NCI-H1417 (cell line): ENCODE measurements at regions not wholly inside any gene's neighbourhood (a gene's known extent, or its start where the extent isn't known, plus 50 kb on each side); places are given as distances from the start of the nearest gene placed in this dataset.

Experiments
- DNase-seq, 3 experiments: peaks; one replicate each; lab custom pipeline; 2025; lab: John Stamatoyannopoulos, UW

GRCh38 chr3:77976079-77976478 is 936.2 kb downstream of the ROBO2 start:
- DNase-seq: no peak

- no peak for DNase-seq
Measured at GRCh38 chr3:78003090-78003489, 963.2 kb downstream of the ROBO2 start.

GRCh38 chr3:78004571-78004970 is 964.7 kb downstream of the ROBO2 start:
- no peak for DNase-seq

DNA sequence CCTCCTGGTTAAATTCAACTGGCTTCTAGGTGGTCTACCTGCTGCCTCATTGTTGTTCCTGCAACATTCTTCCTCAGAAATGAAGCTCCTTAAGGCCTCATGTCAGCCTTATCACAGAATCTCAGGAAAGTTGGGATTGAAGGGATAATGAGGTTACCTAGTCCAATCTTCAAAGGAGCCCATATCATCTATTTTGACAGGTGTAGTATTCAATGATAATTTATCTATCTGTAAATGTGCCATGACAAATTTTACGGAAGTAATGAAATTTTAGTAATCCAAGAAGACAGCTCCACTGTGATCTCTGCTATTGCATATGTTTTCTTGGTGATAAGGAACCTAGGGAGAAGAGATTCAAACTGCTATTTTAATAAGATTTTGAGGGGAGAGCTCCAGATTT is 973.8 kb downstream of the ROBO2 start:
- no peak for DNase-seq

- no peak for DNase-seq
Measured at GRCh38 chr3:78015856-78016255, 976.0 kb downstream of the ROBO2 start.

DNA sequence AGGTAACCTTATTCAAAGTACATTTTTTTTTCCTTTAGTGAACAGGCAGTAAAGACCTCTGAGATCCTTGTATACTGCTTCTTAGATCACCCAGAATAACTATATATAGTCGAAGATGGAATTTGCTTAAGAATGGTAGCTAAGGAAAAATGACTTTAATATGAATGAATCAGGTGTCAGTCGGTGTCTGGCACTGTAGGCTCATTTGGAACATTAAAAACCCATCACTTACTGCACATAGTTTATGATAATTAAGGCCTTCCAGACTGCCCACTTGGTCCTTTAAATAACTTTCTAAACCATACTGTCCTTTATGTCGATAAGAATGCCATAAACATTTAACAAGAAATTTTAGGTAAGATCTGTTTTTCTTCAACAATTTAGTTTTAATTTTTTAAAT is 981.8 kb downstream of the ROBO2 start:
- DNase-seq: no peak

GRCh38 chr3:78022232-78022631 is 982.3 kb downstream of the ROBO2 start:
- DNase-seq: no peak

DNA sequence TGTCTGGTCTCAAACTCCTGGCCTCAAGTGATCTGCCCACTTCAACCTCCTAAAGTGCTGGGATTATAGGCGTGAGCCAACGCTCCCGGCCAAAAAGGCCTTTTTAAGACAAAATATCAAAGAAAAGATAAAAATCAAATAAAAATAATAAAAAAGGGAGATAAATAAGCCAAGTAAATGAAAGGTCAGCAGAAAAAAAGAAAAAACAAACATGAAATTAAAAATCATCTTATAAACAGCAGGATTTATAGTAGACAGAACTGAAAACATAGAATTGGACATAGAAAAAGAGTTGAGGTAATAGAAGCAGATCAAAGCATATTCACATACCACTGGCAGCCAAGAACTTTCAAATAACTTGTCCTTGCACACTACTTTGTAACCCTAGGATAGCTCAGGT is 983.4 kb downstream of the ROBO2 start:
- no peak for DNase-seq

- no peak for DNase-seq
Measured at GRCh38 chr3:78025916-78026315, 986.0 kb downstream of the ROBO2 start.

DNA sequence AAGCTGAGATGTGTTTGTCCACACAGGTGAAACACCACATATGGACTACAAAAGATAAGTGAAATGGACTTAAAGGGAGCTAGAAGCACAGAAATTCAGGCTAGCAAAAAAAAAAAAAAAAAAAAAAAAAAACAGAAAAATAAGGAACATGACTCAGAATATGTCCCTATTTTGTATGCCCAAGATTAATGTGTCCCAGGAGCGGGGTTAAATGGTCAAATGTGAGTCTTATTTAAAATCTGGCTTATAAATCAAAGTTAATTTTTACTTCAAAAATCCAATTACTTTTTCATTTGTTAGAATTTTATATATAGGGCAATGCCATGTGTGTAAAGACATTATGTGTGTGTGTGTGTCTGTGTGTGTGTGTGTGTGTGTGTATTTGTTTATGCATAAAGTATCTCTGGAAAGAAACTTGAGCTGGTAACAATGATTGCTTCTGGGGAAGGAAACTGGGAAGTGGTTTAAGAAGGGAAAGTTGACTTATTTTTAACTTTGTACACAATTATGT is 986.5 kb downstream of the ROBO2 start:
- DNase-seq: no peak

DNA sequence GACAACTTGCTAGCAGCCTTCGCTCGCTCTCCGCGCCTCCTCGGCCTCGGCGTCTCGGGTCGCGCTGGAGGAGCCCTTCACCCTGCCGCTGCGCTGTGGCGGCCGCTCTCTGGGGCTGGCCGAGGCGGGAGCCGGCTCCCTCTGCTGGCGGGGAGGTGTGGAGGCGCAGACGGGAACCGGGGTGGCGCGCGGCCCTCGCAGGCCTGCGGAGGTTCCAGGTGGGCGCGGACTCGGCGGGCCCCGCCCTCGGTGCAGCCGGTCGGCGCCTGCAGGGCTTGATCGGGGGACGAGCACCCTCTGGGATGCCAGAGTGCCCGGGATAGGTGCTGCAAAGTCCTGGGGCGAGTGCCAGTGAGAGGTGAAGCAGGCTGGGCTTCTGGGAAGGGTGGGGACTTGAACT is 989.9 kb downstream of the ROBO2 start:
- DNase-seq: no peak

DNA sequence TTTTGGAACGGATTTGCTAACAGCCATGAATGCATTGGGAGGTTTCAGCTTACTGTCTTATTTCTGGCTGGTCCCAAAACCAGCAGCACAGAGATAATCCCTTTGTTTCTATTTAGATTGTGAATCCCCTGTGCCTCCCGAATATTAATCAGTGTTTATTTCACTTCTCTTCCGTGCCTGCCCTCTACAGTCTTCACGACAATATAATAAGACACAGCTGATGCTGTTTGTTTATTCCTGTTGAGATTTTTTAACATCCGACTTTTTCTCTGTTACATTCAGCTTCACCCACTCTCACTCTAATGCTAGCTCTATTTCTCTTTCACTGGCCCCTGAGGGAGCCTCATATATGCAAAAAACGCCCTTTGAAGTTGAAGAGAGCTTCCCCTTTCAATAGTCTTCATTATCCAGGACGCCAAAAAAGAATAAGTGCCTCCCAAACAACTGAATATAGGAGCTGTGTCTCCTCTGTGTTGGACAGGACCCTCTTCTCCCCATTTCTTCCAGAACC is 995.3 kb downstream of the ROBO2 start:
- DNase-seq: no peak

- DNase-seq: no peak
Measured at GRCh38 chr3:78041486-78041885, 1001.6 kb downstream of the ROBO2 start.

- DNase-seq: peak in 1 of 3 experiments; percentile 24
Measured at GRCh38 chr3:78046566-78046965, 1006.7 kb downstream of the ROBO2 start.

GRCh38 chr3:78048698-78049097 is 1008.8 kb downstream of the ROBO2 start:
- DNase-seq: peak in 1 of 3 experiments; percentile 2

- DNase-seq: no peak
Measured at GRCh38 chr3:78049521-78049920, 1009.6 kb downstream of the ROBO2 start.

GRCh38 chr3:78050276-78051065 is 1010.6 kb downstream of the ROBO2 start:
- no peak for DNase-seq

DNA sequence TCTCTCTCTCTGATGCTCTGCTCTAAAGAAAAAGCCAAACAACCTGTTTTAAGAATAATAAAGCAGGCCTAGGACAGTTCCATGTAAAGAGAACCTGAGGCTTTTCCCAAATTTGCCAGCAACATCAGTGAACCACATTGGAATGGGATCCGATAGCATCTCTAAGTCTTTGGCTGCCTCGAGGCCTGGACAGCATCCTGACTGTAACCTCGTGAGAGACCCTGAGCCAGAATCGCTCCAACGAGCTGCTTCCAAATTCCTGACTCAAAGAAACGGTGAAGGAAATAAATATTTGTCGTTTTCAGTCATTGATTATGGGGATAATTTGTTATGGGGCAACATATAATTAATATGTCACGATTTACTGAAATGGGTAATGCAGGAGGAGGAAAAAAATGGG is 1012.8 kb downstream of the ROBO2 start:
- DNase-seq: no peak

DNA sequence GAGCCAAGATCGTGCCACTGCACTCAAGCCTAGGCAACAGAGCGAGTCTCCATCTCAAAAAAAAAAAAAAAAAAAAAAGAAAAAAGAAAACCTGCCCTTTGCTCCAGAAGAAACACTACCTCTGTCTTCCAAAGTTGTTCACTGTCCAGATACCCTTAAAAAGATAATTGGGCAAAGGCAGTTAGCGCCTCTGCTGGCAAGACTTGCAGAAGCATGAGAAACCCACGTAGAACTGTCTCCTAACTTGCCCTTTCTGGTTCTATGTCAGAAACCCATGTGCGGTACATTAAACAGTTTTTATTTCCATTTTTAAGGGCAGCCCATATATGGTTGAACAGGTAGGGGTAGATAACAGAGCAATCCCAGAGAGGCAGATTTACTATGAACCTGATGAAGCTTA is 1026.4 kb downstream of the ROBO2 start:
- DNase-seq: no peak

GRCh38 chr3:78070188-78070587 is 1030.3 kb downstream of the ROBO2 start:
- DNase-seq: no peak

DNA sequence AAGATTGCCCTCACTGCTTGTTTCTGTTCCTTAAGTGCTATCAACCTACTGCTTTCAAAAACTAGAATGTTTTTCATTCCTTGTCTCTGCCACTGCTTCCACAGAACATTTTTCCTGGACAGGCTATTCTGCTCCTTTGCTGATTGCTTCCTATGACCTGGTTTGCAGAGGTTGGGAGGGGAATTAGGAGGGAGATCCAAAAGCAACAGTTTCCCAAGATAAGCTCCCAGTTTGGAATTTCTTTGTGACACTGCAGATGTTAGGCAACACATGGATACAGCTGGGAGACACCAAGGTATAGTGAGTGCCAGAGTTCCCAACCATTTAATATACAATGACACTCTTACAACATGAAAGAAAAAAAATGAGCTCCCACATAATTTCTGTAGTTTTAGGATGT is 1036.5 kb downstream of the ROBO2 start:
- no peak for DNase-seq

DNA sequence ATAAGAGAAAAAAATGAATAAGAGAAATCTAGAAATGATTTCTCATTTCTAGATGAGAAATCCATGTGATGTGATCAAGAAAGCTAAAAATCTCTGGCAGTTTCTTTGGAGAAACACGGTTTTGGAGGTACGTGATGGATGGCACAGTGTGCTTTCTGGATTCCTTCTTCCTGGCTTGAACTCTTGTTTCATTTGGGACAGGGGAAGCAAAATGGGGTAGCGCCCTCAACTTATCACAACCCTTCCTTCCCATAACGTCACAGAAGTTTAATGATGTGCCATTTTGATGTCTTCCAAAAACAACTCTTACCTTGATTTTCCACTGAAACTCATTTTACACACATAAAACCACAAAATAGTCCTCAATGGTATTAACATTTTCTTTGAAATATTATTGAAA is 1037.3 kb downstream of the ROBO2 start:
- DNase-seq: no peak

GRCh38 chr3:78077842-78078241 is 1037.9 kb downstream of the ROBO2 start:
- no peak for DNase-seq

GRCh38 chr3:78079514-78079913 is 1039.6 kb downstream of the ROBO2 start:
- no peak for DNase-seq
